ENCODE measurements at regions not wholly inside any gene's neighbourhood (a gene's known extent, or its start where the extent isn't known, plus 50 kb on each side); places are given as distances from the start of the nearest gene placed in this dataset.
"Not testable (repeated sequence)": the region's sequence is repeated elsewhere in the genome, so short reads cannot be mapped to it uniquely, and the experiment has no call there.

GRCh38 chr5:112112346-112112745 is 306.7 kb downstream of the EPB41L4A start:
- DNase-seq, result no peak

GRCh38 chr5:112109331-112110007 is 309.6 kb downstream of the EPB41L4A start:
- peak; percentile 86 for DNase-seq

GRCh38 chr5:112106878-112107277 is 312.2 kb downstream of the EPB41L4A start:
- peak; percentile 48 for DNase-seq

- no peak for DNase-seq
These were observed 321.3 kb downstream of the EPB41L4A start for GRCh38 chr5:112097768-112098167.

- no peak for DNase-seq
These were observed 330.2 kb upstream of the NREP start for GRCh38 chr5:112087222-112087621.

GRCh38 chr5:112086740-112087139 is 329.7 kb upstream of the NREP start:
- DNase-seq, result no peak

GRCh38 chr5:112084149-112084548 is 327.2 kb upstream of the NREP start:
- DNase-seq, result no peak

- DNase-seq, result no peak
These were observed 326.6 kb upstream of the NREP start for GRCh38 chr5:112083623-112084022.

- DNase-seq, result peak; percentile 15
These were observed 320.2 kb upstream of the NREP start for GRCh38 chr5:112077180-112077579.

- no peak for DNase-seq
These were observed 313.0 kb upstream of the NREP start for GRCh38 chr5:112070022-112070421.

GRCh38 chr5:112069329-112069728 is 312.3 kb upstream of the NREP start:
- no peak for DNase-seq

GRCh38 chr5:112068593-112068992 is 311.6 kb upstream of the NREP start:
- DNase-seq, result peak; percentile 15

GRCh38 chr5:112065781-112066180 is 308.8 kb upstream of the NREP start:
- DNase-seq, result no peak

GRCh38 chr5:112064956-112065355 is 308.0 kb upstream of the NREP start:
- peak; percentile 8 for DNase-seq

- no peak for DNase-seq
These were observed 307.3 kb upstream of the NREP start for GRCh38 chr5:112064271-112064701.

GRCh38 chr5:112063856-112064255 is 306.9 kb upstream of the NREP start:
- DNase-seq, result no peak

GRCh38 chr5:112063191-112063590 is 306.2 kb upstream of the NREP start:
- no peak for DNase-seq

GRCh38 chr5:112062181-112062580 is 305.2 kb upstream of the NREP start:
- DNase-seq, result no peak

- DNase-seq, result no peak
These were observed 304.7 kb upstream of the NREP start for GRCh38 chr5:112061666-112062065.

GRCh38 chr5:112059579-112060135 is 302.7 kb upstream of the NREP start:
- DNase-seq, result no peak

- DNase-seq, result no peak
These were observed 292.7 kb upstream of the NREP start for GRCh38 chr5:112049738-112050137.

- no peak for DNase-seq
These were observed 279.2 kb upstream of the NREP start for GRCh38 chr5:112036206-112036605.

GRCh38 chr5:112034421-112034979 is 277.5 kb upstream of the NREP start:
- no peak for DNase-seq

GRCh38 chr5:112026879-112027278 is 269.9 kb upstream of the NREP start:
- not testable (repeated sequence) for DNase-seq

- no peak for DNase-seq
These were observed 268.8 kb upstream of the NREP start for GRCh38 chr5:112025757-112026156.
